Endometrial microvascular endothelial cells (primary cell): ENCODE measurements at regions not wholly inside any gene's neighbourhood (a gene's known extent, or its start where the extent isn't known, plus 50 kb on each side); places are given as distances from the start of the nearest gene placed in this dataset.
"Not testable (repeated sequence)": the region's sequence is repeated elsewhere in the genome, so short reads cannot be mapped to it uniquely, and the experiment has no call there.

Experiments used
- in situ Hi-C: cut with HindIII; loops from 2 replicates; pipeline ENCODE4 v1.10.0; 2017; ENCODE audit warnings: low sequenced_read_pairs, low pct_unique_long_range_greater_than_20kb; ENCODE audit errors: inconsistent ontology term

DNA sequence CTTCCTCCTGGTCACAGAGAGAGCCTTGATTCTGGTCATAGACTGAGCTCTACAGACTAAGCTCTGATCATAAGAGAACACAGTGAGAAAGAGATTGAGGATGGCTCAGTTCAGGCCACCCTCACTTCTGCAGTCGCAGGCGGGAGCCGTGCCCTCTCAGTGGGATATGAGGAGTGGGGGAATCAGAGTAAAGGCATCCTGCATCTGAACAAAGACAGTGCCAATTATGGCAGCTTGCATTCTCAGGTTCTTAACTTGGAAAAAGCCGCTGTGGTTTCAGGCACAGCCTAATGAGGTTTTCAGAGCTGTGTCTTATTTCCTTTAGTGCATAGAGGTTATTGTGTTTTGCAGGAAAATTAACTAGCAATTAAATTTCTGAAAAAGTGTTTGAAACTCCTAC lies 134.4 kb upstream of the NLRP1 start:
- in situ Hi-C loops = no loop called here

- in situ Hi-C loops = no loop called here
Observed at GRCh38 chr17:5719976-5720375, 135.7 kb upstream of the NLRP1 start.

GRCh38 chr17:5730373-5730772 lies 146.1 kb upstream of the NLRP1 start:
- in situ Hi-C loops = no loop called here

DNA sequence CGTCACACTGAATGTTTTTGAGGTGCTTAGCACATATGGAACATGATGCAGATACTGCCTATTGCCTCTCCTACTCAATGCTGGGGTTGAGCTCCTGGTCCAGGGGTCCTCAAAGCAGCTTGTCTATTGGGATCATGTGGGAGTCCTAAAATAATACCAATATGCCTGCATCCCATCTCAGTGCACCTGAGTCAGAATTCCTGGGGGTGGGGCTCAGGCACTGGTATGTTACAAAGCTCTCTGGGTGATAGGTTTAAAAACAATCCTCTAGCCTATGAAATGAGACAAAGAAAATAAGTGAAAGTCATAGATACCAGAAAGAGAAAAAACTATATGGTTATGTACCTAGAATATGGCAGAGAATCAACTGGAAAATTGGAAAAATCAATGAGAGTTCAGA lies 156.6 kb upstream of the NLRP1 start:
- in situ Hi-C loops = no loop called here

- in situ Hi-C loops = no loop called here
Observed at GRCh38 chr17:5741810-5742209, 157.5 kb upstream of the NLRP1 start.

DNA sequence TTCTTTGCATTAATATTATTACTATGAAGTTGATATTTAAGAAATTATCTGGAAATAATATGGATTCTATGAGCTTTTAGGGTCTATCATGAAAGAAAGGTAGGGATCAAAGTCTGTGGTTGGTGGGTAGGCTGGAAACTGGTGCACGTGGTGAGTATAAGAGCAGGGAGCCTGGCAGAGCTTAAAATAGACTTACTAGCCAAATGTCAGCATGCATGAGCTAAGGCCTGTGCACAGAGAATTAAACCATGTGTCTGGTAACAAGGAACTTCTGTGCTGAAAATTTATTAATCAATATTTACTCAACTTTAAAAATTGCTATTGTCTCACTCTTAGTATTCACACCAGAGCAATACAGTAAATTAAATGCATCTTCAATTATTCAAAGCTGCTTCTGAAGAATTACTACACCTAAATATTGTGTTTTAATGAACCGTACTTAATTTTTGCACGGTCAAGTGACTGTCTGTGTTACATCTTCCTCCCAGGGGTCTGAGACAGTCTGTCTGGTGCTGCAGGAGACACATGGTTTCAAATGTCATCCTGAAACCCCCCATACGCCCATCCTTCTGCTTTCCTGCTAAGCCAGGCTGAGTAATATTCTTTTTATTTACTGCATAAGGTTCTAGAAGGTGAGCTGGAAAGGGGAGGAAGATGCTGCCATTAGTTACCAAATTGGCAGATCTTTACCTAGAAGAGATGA lies 161.0 kb upstream of the NLRP1 start:
- in situ Hi-C loops = no loop called here

DNA sequence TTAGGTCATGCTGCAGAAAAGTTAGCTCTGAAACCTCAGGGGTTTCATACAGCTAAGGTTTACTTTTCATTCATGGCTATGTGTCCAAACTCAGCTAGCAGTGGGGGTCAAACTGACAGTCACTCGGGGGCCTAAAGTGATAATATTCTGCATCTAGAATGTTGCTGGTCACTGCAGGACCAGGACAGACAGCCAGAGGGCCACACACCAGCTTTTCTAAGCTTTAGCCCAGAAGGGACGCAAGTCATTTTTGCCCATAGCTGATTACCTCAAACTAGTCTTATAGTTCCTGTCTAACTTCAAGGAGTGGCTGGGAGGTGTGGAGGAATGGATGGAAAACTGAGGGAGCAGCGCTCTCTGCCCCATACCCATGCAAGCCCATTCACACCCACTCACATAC lies 163.0 kb upstream of the NLRP1 start:
- in situ Hi-C loops = no loop called here

GRCh38 chr17:5747964-5748363 lies 163.7 kb upstream of the NLRP1 start:
- in situ Hi-C loops = no loop called here

DNA sequence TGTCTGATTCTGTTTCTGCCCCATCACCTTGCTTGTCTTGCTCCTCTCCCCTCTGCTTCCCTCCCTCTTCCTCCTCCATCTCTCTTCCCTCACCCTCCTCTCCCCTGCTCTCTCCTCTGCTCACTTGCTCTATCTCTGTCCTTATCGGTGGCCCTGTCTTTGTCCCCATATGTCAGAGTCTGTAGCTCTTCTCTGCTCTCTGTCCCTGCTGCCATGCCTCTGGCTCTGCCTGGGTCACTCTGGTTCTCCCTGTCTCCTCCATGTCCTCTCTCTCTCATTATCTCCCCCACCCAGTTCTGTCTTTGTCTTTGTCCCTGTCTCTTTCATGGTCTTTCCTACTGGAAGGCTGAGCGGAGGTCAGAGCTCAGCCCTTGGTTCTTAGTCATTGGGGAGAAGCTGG lies 169.1 kb upstream of the NLRP1 start:
- in situ Hi-C loops = no loop called here

DNA sequence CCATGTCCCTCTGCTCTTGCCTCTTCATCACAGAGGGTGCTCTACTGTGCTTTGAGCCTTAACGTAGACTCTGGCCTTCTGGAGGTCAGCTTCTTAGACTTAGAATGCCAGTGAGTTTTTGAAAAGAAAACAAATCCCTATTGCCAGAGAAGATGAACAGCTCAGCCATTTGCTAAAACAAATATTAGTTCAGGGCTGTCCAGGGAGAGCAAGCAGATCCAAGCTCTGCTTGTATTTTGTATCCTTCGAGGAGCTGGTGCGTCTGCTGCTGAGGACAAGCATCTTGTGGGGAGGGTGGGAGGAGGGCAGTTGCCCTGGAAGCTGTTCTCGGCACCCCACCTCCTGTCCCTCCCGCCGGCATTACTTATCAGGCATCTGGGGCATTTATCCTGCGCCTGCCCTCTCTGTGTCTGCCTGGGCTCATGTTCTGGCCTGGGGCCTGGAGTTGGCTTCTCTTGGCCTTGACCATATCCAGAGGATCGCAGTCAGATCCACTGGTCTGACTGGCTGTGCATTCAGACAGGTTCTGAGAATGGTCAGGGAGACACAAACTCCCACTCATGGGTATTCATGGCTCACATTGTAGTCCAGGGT lies 173.1 kb upstream of the NLRP1 start:
- in situ Hi-C loops = no loop called here

GRCh38 chr17:5758651-5759050 lies 174.3 kb upstream of the NLRP1 start:
- in situ Hi-C loops = no loop called here

GRCh38 chr17:5759501-5759925 lies 175.2 kb upstream of the NLRP1 start:
- in situ Hi-C loops = no loop called here

GRCh38 chr17:5762191-5762590 lies 177.9 kb upstream of the NLRP1 start:
- in situ Hi-C loops = loop anchor here (10.0 kb wide), 1 partner anchor 653 kb away; no protein-coding TSS in a partner anchor

DNA sequence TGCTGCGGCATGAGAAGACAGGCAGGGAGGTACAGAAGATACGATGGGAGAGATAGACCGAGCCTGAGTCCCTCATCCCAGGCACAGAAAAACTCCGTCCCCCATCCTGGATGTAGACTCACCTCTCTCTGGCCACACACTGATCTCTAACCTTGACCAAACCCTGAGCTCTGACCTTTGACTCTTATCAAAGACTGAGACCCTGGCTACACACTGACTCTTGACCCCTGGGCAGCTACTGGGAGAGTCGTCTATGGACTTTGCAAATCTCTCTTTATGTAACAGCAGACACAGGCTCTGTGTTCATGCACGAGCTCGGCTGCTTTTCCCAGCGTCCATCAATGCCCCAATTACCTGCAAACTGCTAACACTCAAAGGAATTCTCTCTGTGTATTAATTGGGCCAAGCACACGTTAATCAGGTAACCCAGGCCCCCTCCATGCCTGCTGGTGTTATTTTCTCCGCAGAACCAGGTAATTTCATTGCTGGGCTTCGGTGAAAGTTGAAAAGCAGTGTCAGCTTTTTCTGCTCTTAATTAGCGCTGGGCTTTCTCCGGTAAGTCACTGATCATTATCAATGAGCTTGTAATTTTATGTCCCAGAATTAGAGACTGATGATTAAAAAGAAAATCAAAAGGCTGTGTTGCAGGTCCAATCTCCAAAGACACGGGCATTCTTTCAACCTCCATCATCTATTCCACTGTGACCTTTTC lies 179.4 kb upstream of the NLRP1 start:
- in situ Hi-C loops = loop anchor here (10.0 kb wide), 1 partner anchor 651 kb away; no protein-coding TSS in a partner anchor

DNA sequence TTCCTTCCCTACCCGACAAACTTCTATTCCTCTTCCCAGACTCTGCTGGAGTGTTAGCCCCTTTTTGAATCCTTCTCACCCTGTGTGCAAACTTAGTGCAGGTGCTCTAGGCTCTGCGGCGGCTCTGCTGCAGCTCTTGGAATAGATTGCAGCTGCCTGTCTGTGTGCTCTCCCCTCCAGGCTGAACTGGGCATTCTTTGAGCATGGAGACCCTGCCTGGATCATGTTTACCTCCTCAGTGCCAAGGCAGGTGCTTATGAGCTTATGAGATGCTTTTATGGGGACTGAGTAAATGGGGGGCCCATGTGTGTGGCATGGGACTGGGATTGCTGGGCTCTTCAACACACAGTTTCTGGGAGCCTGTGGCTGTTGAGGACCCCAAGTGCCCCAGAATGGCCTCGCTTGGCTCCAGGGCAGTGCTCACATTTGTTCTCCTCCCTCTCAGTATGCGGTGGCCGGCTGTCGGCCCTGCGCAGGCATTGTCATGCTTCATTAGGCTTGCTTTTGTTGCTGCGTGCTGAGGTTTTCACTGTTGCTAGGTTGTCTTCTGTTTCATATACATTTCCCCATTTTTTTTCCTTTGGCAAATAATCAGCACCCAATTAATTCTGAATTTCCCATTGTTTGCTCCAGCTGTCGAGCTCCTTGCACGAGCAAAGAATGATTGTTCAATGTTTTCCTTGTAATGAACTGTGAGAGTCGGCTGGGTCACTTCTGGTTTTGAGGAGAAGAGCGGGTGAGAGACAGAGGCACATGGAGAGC lies 185.5 kb upstream of the NLRP1 start:
- in situ Hi-C loops = loop anchor here (10.0 kb wide), 1 partner anchor 645 kb away; no protein-coding TSS in a partner anchor

GRCh38 chr17:5770441-5771270 lies 186.3 kb upstream of the NLRP1 start:
- in situ Hi-C loops = no loop called here

- in situ Hi-C loops = not testable (repeated sequence)
Observed at GRCh38 chr17:5771271-5771577, 186.9 kb upstream of the NLRP1 start.

GRCh38 chr17:5772017-5772416 lies 187.7 kb upstream of the NLRP1 start:
- in situ Hi-C loops = not testable (repeated sequence)

DNA sequence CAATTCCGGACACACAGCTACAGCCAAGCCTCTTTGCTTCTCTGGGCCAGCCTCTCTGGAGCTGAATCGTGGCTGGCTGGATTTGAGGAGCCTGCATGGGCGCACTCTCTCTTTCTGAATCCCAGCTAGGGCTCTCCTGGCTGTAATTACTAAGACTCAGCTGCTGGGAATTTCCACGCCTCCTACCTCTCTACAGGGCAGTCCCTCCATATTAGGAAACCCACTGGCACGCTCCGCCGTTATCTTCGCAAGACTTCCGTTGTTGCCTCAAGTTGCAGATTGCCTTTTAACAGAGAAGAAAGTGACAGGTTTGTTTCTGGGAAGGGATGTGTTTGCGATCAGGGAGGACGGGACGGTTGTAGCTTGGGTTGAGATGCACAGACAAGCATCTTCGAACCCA lies 188.4 kb upstream of the NLRP1 start:
- in situ Hi-C loops = no loop called here
